Body of pancreas (tissue), 4 donors: ENCODE measurements at regions not wholly inside any gene's neighbourhood (a gene's known extent, or its start where the extent isn't known, plus 50 kb on each side); places are given as distances from the start of the nearest gene placed in this dataset.
A peak's percentile ranks its signal among the peaks of the same experiment; 100 is the strongest.

Experiments used
- ATAC-seq: fragments of 150-250 bp; one replicate; pipeline ENCODE4 v1.9.1; 2016
- DNase-seq, 4 donors: peaks; one replicate each; pipeline ENCODE4 v3.0.0-alpha.2; 2019
- H3K27ac ChIP-seq, 4 donors: fragments of 200-600 bp; sonication (generic); 1 replicate in 3 of 4; 2 replicates in 1 of 4; pipeline versions ENCODE4 v1.5.1 to v1.6.1; 2016 to 2019; ENCODE audit warnings: mild to moderate bottlenecking in 1 of 4, mixed read lengths in 1 of 4, moderate library complexity in 1 of 4
- H3K27me3 ChIP-seq, 2 donors: fragments of 200-600 bp; sonication (generic); one replicate each; pipeline ENCODE4 v1.6.0; 2016; ENCODE audit warnings: mild to moderate bottlenecking in 1 of 2
- H3K36me3 ChIP-seq, 2 donors: fragments of 200-600 bp; sonication (generic); replicated peaks in 1 of 2; 2 replicates each; pipeline ENCODE4 v1.5.1; 2016; ENCODE audit warnings: low read depth in 2 of 2; ENCODE audit not compliant: insufficient read depth in 1 of 2
- H3K4me1 ChIP-seq: fragments of 200-600 bp; sonication (generic); one replicate; pipeline ENCODE4 v1.6.0; 2016
- H3K4me3 ChIP-seq, 2 donors: fragments of 200-600 bp; sonication (generic); 1 replicate in 1 of 2; 2 replicates in 1 of 2; pipeline ENCODE4 v1.5.1; 2016 to 2019
- H3K9me3 ChIP-seq, 3 donors: fragments of 200-600 bp; sonication (generic); 1 replicate in 2 of 3; 2 replicates in 1 of 3; pipeline ENCODE4 v1.5.1; 2016
- POLR2A ChIP-seq, 3 donors: fragments of 450-650 bp; IDR thresholded peaks; one replicate each; pipeline ENCODE4 v1.6.1; 2016; ENCODE audit warnings: antibody characterized with exemption in 3 of 3, mild to moderate bottlenecking in 2 of 3
- WGBS, 2 donors: methylation state at CpG; one replicate each; pipeline ENCODE4 v1.1.5; 2017; 5-methylcytosine and 5-hydroxymethylcytosine counted together
- intact Hi-C: fragments of 100-400 bp; cut with DNase I; formaldehyde crosslinking; loops from one replicate; pipeline ENCODE4 v1.15.1; 2023
- TF ChIP-seq, protein P1 (sequence below), 7 experiments: fragments of 450-650 bp in 4 of 7; fragments of 200-600 bp in 3 of 7; sonication (generic) in 3 of 7; IDR thresholded peaks; one replicate each; pipeline ENCODE4 v1.5.1; 2016 to 2019; ENCODE audit warnings: antibody characterized with exemption in 7 of 7

GRCh38 chr15:38814891-38815290 lies 250.3 kb upstream of the RASGRP1 start:
- WGBS, 2 donors: 86 to 93% methylated on average over 1 of the region's 1 CpG
- no peak for ATAC-seq
- TF ChIP-seq POLR2A (IDR thresholded peaks at IDR 0.05): no peak
- TF ChIP-seq, protein P1, sequence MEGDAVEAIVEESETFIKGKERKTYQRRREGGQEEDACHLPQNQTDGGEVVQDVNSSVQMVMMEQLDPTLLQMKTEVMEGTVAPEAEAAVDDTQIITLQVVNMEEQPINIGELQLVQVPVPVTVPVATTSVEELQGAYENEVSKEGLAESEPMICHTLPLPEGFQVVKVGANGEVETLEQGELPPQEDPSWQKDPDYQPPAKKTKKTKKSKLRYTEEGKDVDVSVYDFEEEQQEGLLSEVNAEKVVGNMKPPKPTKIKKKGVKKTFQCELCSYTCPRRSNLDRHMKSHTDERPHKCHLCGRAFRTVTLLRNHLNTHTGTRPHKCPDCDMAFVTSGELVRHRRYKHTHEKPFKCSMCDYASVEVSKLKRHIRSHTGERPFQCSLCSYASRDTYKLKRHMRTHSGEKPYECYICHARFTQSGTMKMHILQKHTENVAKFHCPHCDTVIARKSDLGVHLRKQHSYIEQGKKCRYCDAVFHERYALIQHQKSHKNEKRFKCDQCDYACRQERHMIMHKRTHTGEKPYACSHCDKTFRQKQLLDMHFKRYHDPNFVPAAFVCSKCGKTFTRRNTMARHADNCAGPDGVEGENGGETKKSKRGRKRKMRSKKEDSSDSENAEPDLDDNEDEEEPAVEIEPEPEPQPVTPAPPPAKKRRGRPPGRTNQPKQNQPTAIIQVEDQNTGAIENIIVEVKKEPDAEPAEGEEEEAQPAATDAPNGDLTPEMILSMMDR (IDR thresholded peaks at IDR 0.05): no peak
- no peaks in the 10 kb centered on the region for H3K36me3 ChIP-seq
- no peak for DNase-seq
- H3K27ac ChIP-seq: no peak overlapping the region
- H3K9me3 ChIP-seq: no peaks in the 10 kb centered on the region
- no peak overlapping the region for H3K4me3 ChIP-seq
- peaks cover 11% of the 10 kb centered on the region for H3K4me1 ChIP-seq
- intact Hi-C loops: loop anchor here (5.0 kb wide), 1 partner anchor 767 kb away; the partner anchor contains the start of gene THBS1
- no peaks in the 10 kb centered on the region for H3K27me3 ChIP-seq

GRCh38 chr15:38817427-38818156 lies 253.0 kb upstream of the RASGRP1 start:
- peak overlapping the region in 2 of 4 donors; percentile 10 to 20 for H3K27ac ChIP-seq
- no peaks in the 10 kb centered on the region for H3K36me3 ChIP-seq
- H3K27me3 ChIP-seq: no peaks in the 10 kb centered on the region
- TF ChIP-seq POLR2A (IDR thresholded peaks at IDR 0.05): no peak
- TF ChIP-seq, protein P1 (IDR thresholded peaks at IDR 0.05): peak; percentile 95 to 100 (median 99)
- ATAC-seq: peak; percentile 97
- no peaks in the 10 kb centered on the region for H3K9me3 ChIP-seq
- H3K4me3 ChIP-seq: no peak overlapping the region
- intact Hi-C loops: loop anchor here (5.0 kb wide), 1 partner anchor 765 kb away; the partner anchor contains the start of gene THBS1
- peak; percentile 90 to 95 (median 92) for DNase-seq
- WGBS, 2 donors: 10% methylated on average over 12 of the region's 12 CpGs
- peaks cover 11% of the 10 kb centered on the region for H3K4me1 ChIP-seq

DNA sequence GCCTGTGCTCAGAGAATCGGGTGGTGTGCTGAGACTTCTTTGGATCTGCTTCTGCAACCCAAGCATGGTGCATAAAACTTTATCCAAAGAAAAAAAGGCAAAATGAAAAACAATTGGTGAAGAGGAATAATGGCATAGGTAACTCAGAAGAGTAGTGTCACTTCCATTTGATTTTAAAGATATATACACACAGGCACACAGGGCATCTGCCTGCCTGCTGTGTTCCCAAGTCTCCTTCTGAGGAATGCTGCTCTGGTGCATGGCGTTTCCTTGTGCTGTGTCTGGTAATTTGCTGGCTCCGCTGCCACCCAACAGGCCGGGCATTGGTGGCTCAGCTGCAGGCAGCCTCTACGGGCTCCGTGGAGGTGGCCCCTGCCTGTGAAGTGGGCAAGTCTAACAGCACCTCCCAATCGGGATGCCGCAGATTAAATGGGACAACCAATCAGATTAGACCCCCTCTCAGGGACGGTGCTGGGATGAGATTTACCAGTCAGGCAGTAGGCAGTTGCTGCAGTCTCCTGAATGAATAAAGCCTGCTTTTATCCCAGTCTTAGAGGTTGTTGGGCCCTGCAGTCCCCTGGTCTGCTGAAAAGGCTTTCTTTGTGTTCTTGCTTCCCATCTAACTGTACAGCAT lies 253.7 kb upstream of the RASGRP1 start:
- H3K27me3 ChIP-seq: no peaks in the 10 kb centered on the region
- H3K27ac ChIP-seq: no peak overlapping the region
- no peak overlapping the region for H3K4me3 ChIP-seq
- no peaks in the 10 kb centered on the region for H3K9me3 ChIP-seq
- WGBS, 2 donors: 59 to 71% methylated on average over 8 of the region's 9 CpGs
- no peak for ATAC-seq
- no peaks in the 10 kb centered on the region for H3K36me3 ChIP-seq
- peaks cover 11% of the 10 kb centered on the region for H3K4me1 ChIP-seq
- DNase-seq: no peak
- intact Hi-C loops: loop anchor here (5.0 kb wide), 1 partner anchor 764 kb away; the partner anchor contains the start of gene THBS1
- TF ChIP-seq, protein P1 (IDR thresholded peaks at IDR 0.05): no peak
- no peak for TF ChIP-seq POLR2A (IDR thresholded peaks at IDR 0.05)

DNA sequence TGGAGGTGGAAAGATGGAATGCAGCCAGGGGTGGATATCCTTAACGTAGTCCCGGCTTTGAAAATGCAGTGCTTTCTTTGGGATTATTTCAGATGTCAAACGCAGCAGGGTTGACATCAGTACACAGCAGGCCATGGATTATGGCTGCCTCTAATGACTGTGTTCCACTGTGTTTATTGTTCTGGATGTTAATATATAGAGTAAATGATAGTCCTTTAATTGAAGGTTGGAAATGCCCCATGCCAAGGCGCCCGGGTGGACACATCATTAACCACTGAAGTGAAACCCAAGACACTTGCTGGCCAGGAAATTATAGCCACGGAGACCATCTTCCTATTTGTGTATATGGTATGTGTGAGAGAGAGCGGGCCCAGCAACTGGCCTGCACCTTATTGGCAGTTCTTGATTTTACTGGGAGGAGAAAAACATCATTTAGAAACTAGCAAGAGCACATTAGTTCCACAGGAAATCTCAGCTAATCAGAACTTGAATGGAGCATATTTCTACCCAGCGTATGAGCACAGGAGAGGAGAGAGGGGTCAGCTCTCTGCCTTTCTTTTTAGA lies 254.9 kb upstream of the RASGRP1 start:
- intact Hi-C loops: loop anchor here (5.0 kb wide), 1 partner anchor 763 kb away; the partner anchor contains the start of gene THBS1
- WGBS, 2 donors: 71 to 72% methylated on average over 8 of the region's 8 CpGs
- no peak for ATAC-seq

More for the DNA sequence above, 254.9 kb upstream of the RASGRP1 start:
- Histone ChIP-seq H3K4me3 (no peak overlapping the region), H3K4me1 (peaks cover 11% of the 10 kb centered on the region), H3K27ac (no peak overlapping the region), H3K27me3 (no peaks in the 10 kb centered on the region), H3K9me3 (no peaks in the 10 kb centered on the region), H3K36me3 (no peaks in the 10 kb centered on the region)
- DNase-seq: no peak
- TF ChIP-seq, protein P1 (IDR thresholded peaks at IDR 0.05): no peak
- no peak for TF ChIP-seq POLR2A (IDR thresholded peaks at IDR 0.05)
